D721Med (cell line): ENCODE measurements at regions not wholly inside any gene's neighbourhood (a gene's known extent, or its start where the extent isn't known, plus 50 kb on each side); places are given as distances from the start of the nearest gene placed in this dataset.
A peak's percentile ranks its signal among the peaks of the same experiment; 100 is the strongest.

Experiments used
- DNase-seq: peaks from one replicate; pipeline ENCODE4 v3.0.0; 2011; ENCODE audit warnings: low spot score; ENCODE audit not compliant: insufficient read length
- FAIRE-seq: peaks from 2 replicates; lab custom pipeline; 2011; peaks lifted over from hg19 to GRCh38; lab: Jason Lieb, UNC
- TF ChIP-seq, protein P1 (sequence below): IDR thresholded peaks from 2 replicates; pipeline ENCODE4 v1.5.1; 2012; ENCODE audit warnings: mild to moderate bottlenecking, control low read depth; ENCODE audit not compliant: insufficient read depth; ENCODE audit errors: missing control alignments

DNA sequence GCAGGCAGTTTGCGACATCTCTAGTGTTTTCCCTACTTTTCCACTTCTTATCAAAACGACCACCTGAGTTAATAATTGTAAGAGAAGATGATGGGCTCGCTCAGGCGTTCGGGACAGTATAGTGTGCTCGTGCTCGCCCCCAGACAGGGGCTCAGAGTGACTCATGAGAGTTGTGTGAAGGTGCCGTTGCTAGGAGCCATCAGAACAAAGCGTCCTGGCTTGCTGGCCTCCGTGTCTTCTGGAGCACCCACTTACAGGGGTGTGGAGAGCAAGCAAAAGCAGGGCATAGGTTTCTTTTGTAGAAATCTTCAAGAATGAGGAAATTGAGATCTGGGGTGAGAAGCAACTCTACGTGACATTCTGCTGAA is 73.0 kb upstream of the ADGRG2 start:
- TF ChIP-seq, protein P1, sequence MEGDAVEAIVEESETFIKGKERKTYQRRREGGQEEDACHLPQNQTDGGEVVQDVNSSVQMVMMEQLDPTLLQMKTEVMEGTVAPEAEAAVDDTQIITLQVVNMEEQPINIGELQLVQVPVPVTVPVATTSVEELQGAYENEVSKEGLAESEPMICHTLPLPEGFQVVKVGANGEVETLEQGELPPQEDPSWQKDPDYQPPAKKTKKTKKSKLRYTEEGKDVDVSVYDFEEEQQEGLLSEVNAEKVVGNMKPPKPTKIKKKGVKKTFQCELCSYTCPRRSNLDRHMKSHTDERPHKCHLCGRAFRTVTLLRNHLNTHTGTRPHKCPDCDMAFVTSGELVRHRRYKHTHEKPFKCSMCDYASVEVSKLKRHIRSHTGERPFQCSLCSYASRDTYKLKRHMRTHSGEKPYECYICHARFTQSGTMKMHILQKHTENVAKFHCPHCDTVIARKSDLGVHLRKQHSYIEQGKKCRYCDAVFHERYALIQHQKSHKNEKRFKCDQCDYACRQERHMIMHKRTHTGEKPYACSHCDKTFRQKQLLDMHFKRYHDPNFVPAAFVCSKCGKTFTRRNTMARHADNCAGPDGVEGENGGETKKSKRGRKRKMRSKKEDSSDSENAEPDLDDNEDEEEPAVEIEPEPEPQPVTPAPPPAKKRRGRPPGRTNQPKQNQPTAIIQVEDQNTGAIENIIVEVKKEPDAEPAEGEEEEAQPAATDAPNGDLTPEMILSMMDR: no peak
- DNase-seq: no peak
- no peak for FAIRE-seq

DNA sequence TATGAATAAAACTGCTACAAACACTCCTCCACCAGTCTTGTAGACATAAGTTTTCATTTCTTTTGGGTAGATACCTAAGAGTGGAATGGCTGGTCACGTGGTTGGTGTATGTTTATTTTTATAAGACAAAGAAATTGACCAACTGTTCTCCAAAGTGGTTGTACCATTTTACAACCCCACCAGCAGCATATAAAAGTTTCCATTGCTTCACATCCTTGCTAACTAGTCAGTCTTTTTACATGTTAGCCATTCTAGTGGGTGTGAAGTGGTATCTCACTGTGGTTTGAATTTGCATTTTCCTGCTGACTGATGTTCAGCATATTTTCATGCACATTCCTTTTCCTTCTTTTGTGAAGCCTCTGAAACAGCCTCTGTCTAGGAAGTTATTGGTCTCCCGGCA is 76.2 kb upstream of the ADGRG2 start:
- FAIRE-seq (no peak), DNase-seq (no peak)
- TF ChIP-seq, protein P1: no peak

DNA sequence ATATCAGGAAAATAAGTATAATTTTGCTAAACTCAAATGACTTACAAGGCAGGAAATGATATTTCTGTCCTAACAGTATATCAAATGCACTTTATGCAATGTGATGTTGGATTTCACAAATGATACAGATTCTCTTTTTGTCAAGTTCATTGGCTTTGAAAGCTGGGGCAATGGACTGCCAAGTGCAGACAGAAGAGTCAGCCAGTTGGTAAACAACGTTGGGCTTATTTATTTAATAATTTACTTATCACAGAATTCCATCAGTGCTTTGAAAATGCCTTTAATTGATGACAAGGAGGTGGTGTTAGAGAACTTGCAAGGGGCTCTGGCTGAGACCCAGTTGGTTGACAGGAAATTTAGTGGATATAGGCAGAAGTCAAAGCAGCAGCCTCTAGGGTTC is 79.9 kb upstream of the ADGRG2 start:
- no peak for FAIRE-seq

DNA sequence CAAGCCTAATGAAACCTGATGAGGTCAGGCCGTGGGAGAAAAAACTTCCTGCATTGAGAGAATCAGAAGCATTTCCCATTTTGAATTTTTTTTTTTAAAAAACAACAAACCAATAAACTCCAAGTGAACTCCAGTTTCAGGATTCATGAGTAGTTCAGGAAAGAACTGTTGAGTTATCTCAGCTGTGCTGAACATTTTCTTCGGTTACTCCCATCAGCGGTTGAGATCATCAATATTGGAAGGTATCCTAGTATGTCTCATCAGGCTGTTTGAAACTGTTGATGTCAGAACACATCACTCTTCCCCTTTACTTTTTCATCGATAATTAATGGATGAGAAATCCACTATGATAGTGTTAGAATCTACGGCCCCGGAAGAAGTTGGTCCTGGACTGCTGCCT is 82.4 kb upstream of the ADGRG2 start:
- TF ChIP-seq, protein P1: no peak
- FAIRE-seq: no peak
- no peak for DNase-seq

More for the DNA sequence above, 79.9 kb upstream of the ADGRG2 start:
- TF ChIP-seq, protein P1: no peak
- no peak for DNase-seq

DNA sequence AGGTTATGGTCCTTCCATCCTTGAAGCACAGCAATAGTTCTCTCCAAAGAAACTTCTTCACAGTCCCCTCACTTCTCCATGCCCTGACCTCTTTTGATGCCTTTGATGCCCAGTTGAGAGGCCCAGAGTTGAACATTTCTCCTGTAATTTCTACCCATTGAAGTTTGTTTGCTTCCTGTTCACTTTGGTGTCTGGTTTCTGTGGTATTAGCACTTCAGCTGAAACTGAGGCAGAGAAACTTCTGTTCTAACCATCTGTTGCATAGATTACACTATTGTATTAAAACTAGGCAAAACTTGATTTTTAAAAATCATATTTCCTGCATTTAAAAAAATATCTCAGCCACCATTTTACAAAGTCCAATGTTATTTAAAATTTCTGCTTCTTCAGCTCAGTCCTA is 89.8 kb upstream of the ADGRG2 start:
- FAIRE-seq (no peak), DNase-seq (no peak)
- TF ChIP-seq, protein P1: no peak

DNA sequence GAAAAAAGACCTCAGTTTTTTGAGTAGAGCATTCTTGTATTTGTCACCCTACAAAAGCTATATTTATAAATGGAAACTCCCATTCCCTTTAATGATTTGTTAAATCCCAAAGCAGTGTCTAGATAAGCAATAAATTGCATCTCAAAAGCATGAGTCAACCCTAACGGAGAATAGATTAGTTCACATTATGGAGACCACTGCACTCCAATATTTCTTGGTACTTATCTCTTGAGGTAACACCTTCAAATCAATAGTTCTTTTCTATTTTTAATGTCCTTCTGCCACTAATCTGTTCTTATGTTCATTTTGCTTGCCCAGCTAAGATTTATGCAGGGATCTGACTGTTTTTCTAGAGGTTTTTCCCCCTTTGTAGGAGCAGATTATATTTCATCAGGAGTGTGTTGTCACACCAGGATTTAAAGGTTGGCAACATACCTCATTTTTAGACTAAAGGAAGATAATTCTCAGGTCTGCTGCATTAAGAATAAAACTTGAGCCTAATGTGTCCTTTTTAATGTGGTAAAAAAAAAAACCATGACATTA is 91.4 kb upstream of the ADGRG2 start:
- TF ChIP-seq, protein P1: no peak
- DNase-seq (no peak), FAIRE-seq (peak; percentile 55)

DNA sequence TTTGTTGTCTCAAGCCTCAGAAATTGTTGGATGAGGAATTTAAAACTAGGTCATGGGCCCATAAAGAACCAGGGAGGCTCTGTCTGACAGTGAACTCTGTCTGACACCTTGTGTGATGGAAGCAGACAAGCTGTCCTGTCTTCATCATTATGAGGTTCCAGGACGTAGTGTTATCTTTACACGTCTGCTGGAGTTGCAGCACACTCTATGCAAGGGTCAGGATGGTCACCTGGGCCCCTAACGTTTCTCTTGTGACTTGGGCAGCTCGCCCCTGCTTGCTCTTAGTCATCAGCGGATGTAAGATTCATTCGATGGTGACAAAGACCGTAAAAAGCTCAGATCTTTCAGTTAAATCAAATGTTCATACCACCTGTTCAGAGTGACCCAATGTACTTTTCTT is 92.0 kb upstream of the ADGRG2 start:
- DNase-seq (no peak), FAIRE-seq (no peak)
- TF ChIP-seq, protein P1: no peak
